ENCODE measurements at regions not wholly inside any gene's neighbourhood (a gene's known extent, or its start where the extent isn't known, plus 50 kb on each side); places are given as distances from the start of the nearest gene placed in this dataset.

- no peak for DNase-seq
- Histone ChIP-seq H3K27me3 (no peaks in the 10 kb centered on the region), H3K36me3 (ENCODE audit: low read depth, missing control alignments) (no peaks in the 10 kb centered on the region), H3K27ac (no peak overlapping the region), H3K4me3 (no peak overlapping the region), H3K4me1 (no peaks in the 10 kb centered on the region), H3K9me3 (no peaks in the 10 kb centered on the region)
- intact Hi-C loops (cut with DNase I; ENCODE audit: low total_unique reads) = no loop called here
- TF ChIP-seq CTCF (IDR thresholded peaks at IDR 0.05) = no peak
- TF ChIP-seq POLR2A (IDR thresholded peaks at IDR 0.05) = no peak
- WGBS, 2 donors = 77 to 83% methylated on average over 2 of the region's 2 CpGs
Observed at GRCh38 chr18:41150316-41150715, 804.7 kb upstream of the PIK3C3 start.

GRCh38 chr18:41146301-41146700 is 808.7 kb upstream of the PIK3C3 start:
- TF ChIP-seq POLR2A (IDR thresholded peaks at IDR 0.05) (no peak), CTCF (IDR thresholded peaks at IDR 0.05) (no peak)

GRCh38 chr18:41145516-41145915 is 809.5 kb upstream of the PIK3C3 start:
- TF ChIP-seq CTCF (IDR thresholded peaks at IDR 0.05) (no peak), POLR2A (IDR thresholded peaks at IDR 0.05) (no peak)
- Histone ChIP-seq H3K4me1 (no peaks in the 10 kb centered on the region), H3K4me3 (no peak overlapping the region), H3K36me3 (ENCODE audit: low read depth, missing control alignments) (no peaks in the 10 kb centered on the region), H3K27ac (no peak overlapping the region), H3K9me3 (no peaks in the 10 kb centered on the region), H3K27me3 (no peaks in the 10 kb centered on the region)
- intact Hi-C loops (cut with DNase I; ENCODE audit: low total_unique reads) = no loop called here
- no peak for DNase-seq

More at GRCh38 chr18:41146301-41146700, 808.7 kb upstream of the PIK3C3 start:
- no peak overlapping the region for H3K4me3 ChIP-seq
- no peaks in the 10 kb centered on the region for H3K27me3 ChIP-seq
- no peaks in the 10 kb centered on the region for H3K9me3 ChIP-seq
- DNase-seq = no peak
- 59 to 75% methylated on average over 1 of the region's 1 CpG for WGBS, 2 donors
- intact Hi-C loops (cut with DNase I; ENCODE audit: low total_unique reads) = no loop called here
- no peaks in the 10 kb centered on the region for H3K4me1 ChIP-seq
- H3K36me3 ChIP-seq (ENCODE audit: low read depth, missing control alignments) = no peaks in the 10 kb centered on the region
- H3K27ac ChIP-seq = no peak overlapping the region

GRCh38 chr18:41144441-41144840 is 810.6 kb upstream of the PIK3C3 start:
- H3K27ac ChIP-seq = no peak overlapping the region
- no peak for TF ChIP-seq POLR2A (IDR thresholded peaks at IDR 0.05)
- no peak for TF ChIP-seq CTCF (IDR thresholded peaks at IDR 0.05)
- DNase-seq = no peak
- 74 to 81% methylated on average over 1 of the region's 1 CpG for WGBS, 2 donors
- no peak overlapping the region for H3K4me3 ChIP-seq
- no peaks in the 10 kb centered on the region for H3K9me3 ChIP-seq
- no peaks in the 10 kb centered on the region for H3K4me1 ChIP-seq
- H3K27me3 ChIP-seq = no peaks in the 10 kb centered on the region
- intact Hi-C loops (cut with DNase I; ENCODE audit: low total_unique reads) = no loop called here
- H3K36me3 ChIP-seq (ENCODE audit: low read depth, missing control alignments) = no peaks in the 10 kb centered on the region

GRCh38 chr18:41140506-41140905 is 814.5 kb upstream of the PIK3C3 start:
- no peak for DNase-seq
- Histone ChIP-seq H3K4me1 (no peaks in the 10 kb centered on the region), H3K9me3 (no peaks in the 10 kb centered on the region), H3K27me3 (no peaks in the 10 kb centered on the region), H3K27ac (no peak overlapping the region), H3K36me3 (ENCODE audit: low read depth, missing control alignments) (no peaks in the 10 kb centered on the region), H3K4me3 (no peak overlapping the region)
- intact Hi-C loops (cut with DNase I; ENCODE audit: low total_unique reads) = no loop called here
- 84 to 86% methylated on average over 3 of the region's 3 CpGs for WGBS, 2 donors
- TF ChIP-seq POLR2A (IDR thresholded peaks at IDR 0.05) = no peak
- no peak for TF ChIP-seq CTCF (IDR thresholded peaks at IDR 0.05)

Data from testis (tissue), 2 donors.